Stimulated activated naive B cell treated with anti-CD40 and anti-IgM and Interleukin-4, amounts not matched to agents 10 μg/mL and 1 μg/mL and 100 μg/mL, for 72 hours (primary cell): ENCODE measurements at regions not wholly inside any gene's neighbourhood (a gene's known extent, or its start where the extent isn't known, plus 50 kb on each side); places are given as distances from the start of the nearest gene placed in this dataset.
"Not testable (repeated sequence)": the region's sequence is repeated elsewhere in the genome, so short reads cannot be mapped to it uniquely, and the experiment has no call there.

Experiments
- ATAC-seq, 2 donors: fragments of 150-1000 bp; cut with Tn5 transposase; replicated peaks; 2 replicates each; pipeline ENCODE4 v1.10.0; 2021; ENCODE audit warnings: moderate library complexity in 1 of 2
- DNase-seq: peaks from one replicate; pipeline ENCODE4 v3.0.0; 2021
- H3K27ac Mint-ChIP-seq: one replicate; pipeline ENCODE4 v1.8.0; 2022; ENCODE audit warnings: mild to moderate bottlenecking, mixed read lengths
- H3K27me3 Mint-ChIP-seq, 2 donors: one replicate each; pipeline ENCODE4 v1.8.0; 2022; ENCODE audit warnings: mixed read lengths in 2 of 2
- H3K36me3 Mint-ChIP-seq, 2 donors: one replicate each; pipeline ENCODE4 v1.8.0; 2022; ENCODE audit warnings: mixed read lengths in 2 of 2, mild to moderate bottlenecking in 1 of 2
- H3K4me1 Mint-ChIP-seq, 2 donors: one replicate each; pipeline ENCODE4 v1.8.0; 2022; ENCODE audit warnings: mixed read lengths in 2 of 2, mild to moderate bottlenecking in 1 of 2
- H3K4me3 Mint-ChIP-seq, 2 donors: one replicate each; pipeline ENCODE4 v1.8.0; 2022; ENCODE audit warnings: mild to moderate bottlenecking in 2 of 2, mixed read lengths in 2 of 2, moderate library complexity in 1 of 2
- H3K9me3 Mint-ChIP-seq, 2 donors: one replicate each; pipeline ENCODE4 v1.8.0; 2022; ENCODE audit warnings: mixed read lengths in 2 of 2, mild to moderate bottlenecking in 1 of 2

GRCh38 chr6:170037541-170038250 lies 253.2 kb downstream of the DLL1 start:
- H3K27ac Mint-ChIP-seq, result no peak overlapping the region
- H3K9me3 Mint-ChIP-seq, result peaks cover 15 to 16% of the 10 kb centered on the region in 2 donors
- H3K4me1 Mint-ChIP-seq, result no peaks in the 10 kb centered on the region
- peaks cover 0 to 11% of the 10 kb centered on the region in 2 donors for H3K27me3 Mint-ChIP-seq
- ATAC-seq (no peak), DNase-seq (no peak)
- H3K4me3 Mint-ChIP-seq, result no peak overlapping the region
- peaks cover 3 to 6% of the 10 kb centered on the region in 2 donors for H3K36me3 Mint-ChIP-seq

DNA sequence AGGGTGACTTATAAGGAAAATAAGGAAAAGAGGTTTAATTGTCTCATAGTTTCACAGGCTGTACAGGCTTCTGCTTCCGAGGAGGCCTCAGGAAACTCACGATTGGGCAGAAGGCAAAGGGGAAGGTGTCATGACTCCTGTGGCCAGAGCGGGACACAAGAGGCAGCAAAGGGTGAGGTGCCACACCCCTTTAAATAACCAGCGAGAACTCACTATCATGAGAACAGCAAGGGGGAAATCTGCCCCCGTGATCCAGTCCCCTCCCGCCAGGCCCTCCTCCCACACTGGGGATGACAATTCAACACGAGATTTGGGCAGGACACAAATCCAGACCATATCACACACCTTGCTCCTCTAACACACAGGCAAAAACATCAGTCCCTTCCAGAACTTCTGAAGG lies 254.0 kb downstream of the DLL1 start:
- Mint-ChIP-seq H3K27me3 (peaks cover 0 to 11% of the 10 kb centered on the region in 2 donors), H3K36me3 (peaks cover 3 to 6% of the 10 kb centered on the region in 2 donors), H3K9me3 (peaks cover 14 to 15% of the 10 kb centered on the region in 2 donors), H3K4me1 (no peaks in the 10 kb centered on the region), H3K4me3 (no peak overlapping the region), H3K27ac (no peak overlapping the region)
- no peak for ATAC-seq
- no peak for DNase-seq

DNA sequence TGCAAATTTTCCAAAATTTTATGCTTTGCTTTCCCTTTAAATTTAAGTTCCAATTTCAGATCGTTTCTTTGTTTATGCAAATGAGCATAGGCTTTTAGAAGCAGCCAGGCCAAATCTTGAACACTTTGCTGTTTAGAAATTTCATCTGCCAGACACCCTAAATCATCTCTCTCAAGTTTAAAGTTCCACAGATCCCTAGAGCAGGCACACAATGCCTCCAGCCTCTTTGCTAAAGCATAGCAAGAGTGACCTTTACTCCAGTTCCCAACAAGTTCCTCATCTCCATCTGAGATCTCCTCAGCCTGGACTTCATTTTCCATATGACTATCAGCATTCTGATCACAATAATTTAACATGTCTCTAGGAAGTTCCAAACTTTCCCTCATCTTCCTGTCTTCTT lies 254.5 kb downstream of the DLL1 start:
- not testable (repeated sequence) for H3K27me3 Mint-ChIP-seq, H3K36me3 Mint-ChIP-seq, ATAC-seq, H3K4me3 Mint-ChIP-seq, H3K4me1 Mint-ChIP-seq, DNase-seq, H3K27ac Mint-ChIP-seq
- H3K9me3 Mint-ChIP-seq, result peaks cover 10 to 13% of the 10 kb centered on the region in 2 donors

DNA sequence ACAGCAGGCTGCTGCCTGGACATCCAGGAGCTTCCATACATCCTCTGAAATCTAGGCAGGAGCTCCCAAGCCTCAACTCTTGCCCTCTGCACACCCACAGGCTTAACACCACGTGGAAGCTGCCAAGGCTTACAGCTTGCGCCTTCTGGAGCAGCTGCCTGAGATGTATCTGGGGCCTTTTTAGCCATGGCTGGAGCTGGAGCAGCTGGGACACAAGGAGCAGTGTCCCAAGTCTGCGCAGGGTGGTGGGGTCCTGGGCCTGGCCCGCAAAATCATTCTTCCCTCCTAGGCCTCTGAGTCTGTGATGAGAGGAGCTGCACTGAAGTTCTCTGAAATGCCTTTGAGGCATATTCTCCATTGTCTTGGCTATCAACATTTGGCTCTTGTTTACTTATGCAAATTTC lies 255.0 kb downstream of the DLL1 start:
- Mint-ChIP-seq H3K4me3 (no peak overlapping the region), H3K27me3 (peaks cover 0 to 9% of the 10 kb centered on the region in 2 donors)
- no peak for ATAC-seq

GRCh38 chr6:170035044-170035443 lies 255.8 kb downstream of the DLL1 start:
- peaks cover 10 to 13% of the 10 kb centered on the region in 2 donors for H3K9me3 Mint-ChIP-seq
- H3K36me3 Mint-ChIP-seq, result peaks cover 3 to 6% of the 10 kb centered on the region in 2 donors
- no peaks in the 10 kb centered on the region for H3K4me1 Mint-ChIP-seq
- H3K27me3 Mint-ChIP-seq, result peaks cover 0 to 9% of the 10 kb centered on the region in 2 donors
- no peak for DNase-seq
- ATAC-seq, result no peak
- no peak overlapping the region for H3K4me3 Mint-ChIP-seq
- no peak overlapping the region for H3K27ac Mint-ChIP-seq

More for the DNA sequence above, 255.0 kb downstream of the DLL1 start:
- Mint-ChIP-seq H3K36me3 (peaks cover 3 to 6% of the 10 kb centered on the region in 2 donors), H3K4me1 (no peaks in the 10 kb centered on the region), H3K27ac (no peak overlapping the region), H3K9me3 (peaks cover 10 to 13% of the 10 kb centered on the region in 2 donors)
- no peak for DNase-seq

DNA sequence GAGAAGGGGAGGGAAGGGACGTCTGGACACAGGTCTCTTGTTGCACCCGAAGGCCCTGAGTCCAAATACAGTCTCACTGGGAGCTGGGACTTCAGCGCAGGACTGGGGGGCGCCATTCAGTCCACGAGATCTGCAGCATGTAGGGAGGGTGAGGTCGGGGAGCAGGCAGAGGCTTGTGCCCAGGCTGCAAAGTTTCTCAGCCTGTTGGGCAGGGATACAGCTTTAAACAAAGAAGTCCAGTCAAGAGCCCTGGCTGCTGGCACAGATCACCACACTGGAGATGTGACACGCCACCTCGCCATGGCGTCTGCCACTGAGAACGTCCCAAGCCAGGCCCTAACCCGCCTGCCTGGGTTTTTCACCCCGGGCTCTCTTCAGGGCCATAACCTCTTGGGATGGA lies 256.6 kb downstream of the DLL1 start:
- no peak for ATAC-seq
- H3K27me3 Mint-ChIP-seq, result peaks cover 0 to 9% of the 10 kb centered on the region in 2 donors
- peaks cover 10 to 13% of the 10 kb centered on the region in 2 donors for H3K9me3 Mint-ChIP-seq
- DNase-seq, result no peak
- no peaks in the 10 kb centered on the region for H3K4me1 Mint-ChIP-seq
- H3K4me3 Mint-ChIP-seq, result no peak overlapping the region
- peaks cover 3 to 6% of the 10 kb centered on the region in 2 donors for H3K36me3 Mint-ChIP-seq
- H3K27ac Mint-ChIP-seq, result no peak overlapping the region

DNA sequence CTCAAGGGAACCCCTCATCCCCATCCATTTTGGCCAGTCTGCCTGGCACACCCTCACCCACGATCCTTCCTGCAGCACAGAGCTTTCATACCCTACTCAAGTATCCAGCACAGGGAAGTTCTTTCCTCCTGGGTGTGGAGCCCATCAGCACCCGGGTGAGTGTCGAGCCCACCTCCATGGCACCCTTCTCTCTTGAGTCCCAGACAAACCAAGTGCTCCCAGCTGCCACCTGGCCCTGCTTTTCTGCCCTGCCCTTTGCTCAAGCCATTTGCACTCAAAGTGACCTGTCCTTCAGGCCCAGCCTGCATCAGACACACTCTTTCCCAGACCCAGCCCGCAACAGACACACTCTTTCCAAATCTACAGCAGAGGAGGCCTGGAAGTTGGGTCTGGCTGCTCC lies 257.2 kb downstream of the DLL1 start:
- no peak for DNase-seq
- H3K36me3 Mint-ChIP-seq, result peaks cover 3 to 6% of the 10 kb centered on the region in 2 donors
- H3K9me3 Mint-ChIP-seq, result peaks cover 10 to 13% of the 10 kb centered on the region in 2 donors

GRCh38 chr6:170032706-170033309 lies 258.1 kb downstream of the DLL1 start:
- Mint-ChIP-seq H3K4me3 (no peak overlapping the region), H3K4me1 (no peaks in the 10 kb centered on the region), H3K27ac (peak overlapping the region; percentile 48), H3K27me3 (peaks cover 0 to 9% of the 10 kb centered on the region in 2 donors), H3K36me3 (peaks cover 3 to 6% of the 10 kb centered on the region in 2 donors), H3K9me3 (peaks cover 14 to 15% of the 10 kb centered on the region in 2 donors)
- ATAC-seq (no peak), DNase-seq (no peak)

More for the DNA sequence above, 257.2 kb downstream of the DLL1 start:
- Mint-ChIP-seq H3K27me3 (peaks cover 0 to 9% of the 10 kb centered on the region in 2 donors), H3K27ac (peak overlapping the region; percentile 14), H3K4me3 (no peak overlapping the region), H3K4me1 (no peaks in the 10 kb centered on the region)
- ATAC-seq, result no peak

DNA sequence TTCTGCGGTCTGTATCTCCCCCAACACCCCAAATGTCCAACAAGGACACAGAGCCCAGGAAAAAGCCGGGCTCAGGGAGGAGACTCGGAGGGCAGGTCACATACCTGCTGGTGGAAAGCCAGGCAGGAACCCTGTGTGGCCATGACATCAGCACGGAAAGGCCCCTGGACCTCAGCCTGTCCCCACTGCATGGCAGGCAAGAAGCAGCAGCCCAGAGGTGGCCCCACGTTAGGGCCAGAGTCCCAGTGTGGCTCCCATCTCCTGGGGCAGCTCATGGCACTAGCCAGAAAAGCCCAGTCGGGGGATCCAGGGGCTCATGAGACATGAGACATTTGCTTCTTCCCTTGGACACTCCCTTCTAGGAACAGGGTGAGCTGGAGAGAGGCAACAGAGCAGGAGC lies 258.7 kb downstream of the DLL1 start:
- peaks cover 0 to 9% of the 10 kb centered on the region in 2 donors for H3K27me3 Mint-ChIP-seq
- DNase-seq (no peak), ATAC-seq (no peak)
- no peak overlapping the region for H3K4me3 Mint-ChIP-seq
- peaks cover 3 to 6% of the 10 kb centered on the region in 2 donors for H3K36me3 Mint-ChIP-seq
- no peaks in the 10 kb centered on the region for H3K4me1 Mint-ChIP-seq
- no peak overlapping the region for H3K27ac Mint-ChIP-seq
- H3K9me3 Mint-ChIP-seq, result peaks cover 16 to 17% of the 10 kb centered on the region in 2 donors

GRCh38 chr6:170031684-170032121 lies 259.2 kb downstream of the DLL1 start:
- DNase-seq, result no peak
- Mint-ChIP-seq H3K27me3 (peaks cover 0 to 9% of the 10 kb centered on the region in 2 donors), H3K9me3 (peaks cover 16 to 17% of the 10 kb centered on the region in 2 donors), H3K4me3 (no peak overlapping the region), H3K4me1 (no peaks in the 10 kb centered on the region), H3K36me3 (peaks cover 3 to 6% of the 10 kb centered on the region in 2 donors), H3K27ac (no peak overlapping the region)
- no peak for ATAC-seq

GRCh38 chr6:170030821-170031471 lies 259.9 kb downstream of the DLL1 start:
- DNase-seq (no peak), ATAC-seq (no peak)
- Mint-ChIP-seq H3K27me3 (peaks cover 0 to 9% of the 10 kb centered on the region in 2 donors), H3K9me3 (peaks cover 13 to 17% of the 10 kb centered on the region in 2 donors), H3K36me3 (peaks cover 3 to 6% of the 10 kb centered on the region in 2 donors), H3K27ac (no peak overlapping the region), H3K4me1 (no peaks in the 10 kb centered on the region), H3K4me3 (no peak overlapping the region)

- ATAC-seq, result no peak
- Mint-ChIP-seq H3K36me3 (peaks cover 3 to 6% of the 10 kb centered on the region in 2 donors), H3K9me3 (peaks cover 13 to 17% of the 10 kb centered on the region in 2 donors), H3K4me1 (no peaks in the 10 kb centered on the region), H3K27ac (no peak overlapping the region), H3K4me3 (no peak overlapping the region), H3K27me3 (peaks cover 0 to 9% of the 10 kb centered on the region in 2 donors)
- no peak for DNase-seq
Observed at GRCh38 chr6:170030284-170030815, 260.5 kb downstream of the DLL1 start.

DNA sequence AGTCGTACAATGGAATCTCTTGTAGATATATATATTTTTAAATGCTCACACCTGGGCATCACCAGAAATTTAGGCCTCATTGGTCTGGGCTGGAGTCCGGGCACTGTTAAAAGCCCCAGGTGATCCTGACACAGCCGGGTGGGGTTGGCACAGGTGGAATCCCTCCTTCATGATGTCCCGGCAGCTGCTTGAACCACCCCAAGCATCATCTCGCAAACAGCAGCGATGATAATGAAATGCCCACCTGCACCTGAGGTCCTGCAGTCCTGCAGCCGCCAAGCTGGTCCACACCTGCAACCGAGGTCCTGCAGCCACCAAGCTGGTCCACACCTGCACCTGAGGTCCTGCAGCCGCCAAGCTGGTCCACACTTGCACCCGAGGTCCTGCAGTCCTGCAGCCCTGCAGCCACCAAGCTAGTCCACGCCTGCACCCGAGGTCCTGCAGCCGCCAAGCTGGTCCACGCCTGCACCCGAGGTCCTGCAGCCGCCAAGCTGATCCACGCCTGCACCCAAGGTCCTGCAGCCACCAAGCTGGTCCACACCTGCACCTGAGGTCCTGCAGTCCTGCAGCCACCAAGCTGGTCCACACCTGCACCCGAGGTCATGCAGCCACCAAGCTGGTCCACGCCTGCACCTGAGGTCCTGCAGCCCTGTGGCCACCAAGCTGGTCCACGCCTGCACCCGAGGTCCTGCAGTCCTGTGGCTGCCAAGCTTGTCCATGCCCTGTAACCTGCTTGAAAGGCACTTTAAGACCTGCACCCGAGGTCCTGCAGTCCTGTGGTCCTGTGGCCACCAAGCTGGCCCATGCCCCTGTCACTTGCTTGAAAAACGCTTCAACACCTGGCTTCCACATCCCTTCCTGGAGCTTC lies 261.2 kb downstream of the DLL1 start:
- H3K27ac Mint-ChIP-seq, result no peak overlapping the region
- no peak for DNase-seq
- no peaks in the 10 kb centered on the region for H3K4me1 Mint-ChIP-seq
- H3K4me3 Mint-ChIP-seq, result no peak overlapping the region
- no peak for ATAC-seq
- H3K36me3 Mint-ChIP-seq, result peaks cover 3 to 6% of the 10 kb centered on the region in 2 donors
- peaks cover 13 to 17% of the 10 kb centered on the region in 2 donors for H3K9me3 Mint-ChIP-seq
- peaks cover 0 to 12% of the 10 kb centered on the region in 2 donors for H3K27me3 Mint-ChIP-seq
